GM18867 (cell line): ENCODE measurements at regions not wholly inside any gene's neighbourhood (a gene's known extent, or its start where the extent isn't known, plus 50 kb on each side); places are given as distances from the start of the nearest gene placed in this dataset.
"Not testable (repeated sequence)": the region's sequence is repeated elsewhere in the genome, so short reads cannot be mapped to it uniquely, and the experiment has no call there.

Experiments used
- ATAC-seq: cut with Tn5 transposase; IDR thresholded peaks from one replicate; pipeline ENCODE4 v1.9.1; 2021; ENCODE audit warnings: mild to moderate bottlenecking, moderate library complexity; ENCODE audit not compliant: unreplicated experiment

GRCh38 chr5:91839721-91840120 is 456.6 kb upstream of the ARRDC3 start:
- ATAC-seq: no peak

- no peak for ATAC-seq
Measured at GRCh38 chr5:91839233-91839632, 456.1 kb upstream of the ARRDC3 start.

- no peak for ATAC-seq
Measured at GRCh38 chr5:91830361-91830953, 447.3 kb upstream of the ARRDC3 start.

- ATAC-seq: no peak
Measured at GRCh38 chr5:91825618-91826017, 442.5 kb upstream of the ARRDC3 start.

GRCh38 chr5:91824406-91824805 is 441.3 kb upstream of the ARRDC3 start:
- no peak for ATAC-seq

- no peak for ATAC-seq
Measured at GRCh38 chr5:91820874-91821273, 437.8 kb upstream of the ARRDC3 start.

GRCh38 chr5:91816681-91817080 is 433.6 kb upstream of the ARRDC3 start:
- ATAC-seq: no peak

- ATAC-seq: no peak
Measured at GRCh38 chr5:91797576-91797975, 414.5 kb upstream of the ARRDC3 start.

GRCh38 chr5:91794856-91795548 is 411.9 kb upstream of the ARRDC3 start:
- no peak for ATAC-seq

- no peak for ATAC-seq
Measured at GRCh38 chr5:91794455-91794854, 411.3 kb upstream of the ARRDC3 start.

- no peak for ATAC-seq
Measured at GRCh38 chr5:91787718-91788117, 404.6 kb upstream of the ARRDC3 start.

- no peak for ATAC-seq
Measured at GRCh38 chr5:91777671-91778070, 394.6 kb upstream of the ARRDC3 start.

GRCh38 chr5:91776249-91776648 is 393.1 kb upstream of the ARRDC3 start:
- no peak for ATAC-seq

- no peak for ATAC-seq
Measured at GRCh38 chr5:91770400-91770799, 387.3 kb upstream of the ARRDC3 start.

- ATAC-seq: not testable (repeated sequence)
Measured at GRCh38 chr5:91757383-91757782, 374.3 kb upstream of the ARRDC3 start.

GRCh38 chr5:91754990-91755389 is 371.9 kb upstream of the ARRDC3 start:
- no peak for ATAC-seq

- ATAC-seq: not testable (repeated sequence)
Measured at GRCh38 chr5:91744470-91744869, 361.4 kb upstream of the ARRDC3 start.

- ATAC-seq: no peak
Measured at GRCh38 chr5:91742550-91742949, 359.4 kb upstream of the ARRDC3 start.

GRCh38 chr5:91741764-91742505 is 358.8 kb upstream of the ARRDC3 start:
- ATAC-seq: no peak

- ATAC-seq: no peak
Measured at GRCh38 chr5:91730026-91730425, 346.9 kb upstream of the ARRDC3 start.

GRCh38 chr5:91727463-91727862 is 344.3 kb upstream of the ARRDC3 start:
- ATAC-seq: no peak
